ENCODE measurements at regions not wholly inside any gene's neighbourhood (a gene's known extent, or its start where the extent isn't known, plus 50 kb on each side); places are given as distances from the start of the nearest gene placed in this dataset.
A peak's percentile ranks its signal among the peaks of the same experiment; 100 is the strongest.

DNA sequence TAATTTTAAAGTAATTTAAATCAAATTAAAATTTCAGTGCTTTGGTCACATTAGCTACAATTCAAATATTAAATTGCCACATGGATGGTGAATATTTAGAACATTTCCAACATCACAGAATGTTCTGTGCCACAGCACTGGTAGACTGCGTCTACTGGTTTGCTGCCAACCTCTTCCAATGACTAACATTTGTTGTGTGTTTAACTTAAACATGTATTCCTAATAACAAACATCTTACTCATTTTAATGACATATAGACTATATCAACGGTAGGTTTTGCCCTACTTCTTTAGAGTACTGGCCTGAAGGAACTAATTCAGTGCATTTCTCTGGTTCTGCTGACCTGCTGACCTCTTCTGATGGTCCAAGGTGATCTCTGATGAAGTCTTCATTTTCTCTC lies 157.6 kb downstream of the DCK start:
- no peaks in the 10 kb centered on the region for H3K9me3 ChIP-seq (replicated peaks; ENCODE audit: control insufficient read depth, low read depth, low read length)

DNA sequence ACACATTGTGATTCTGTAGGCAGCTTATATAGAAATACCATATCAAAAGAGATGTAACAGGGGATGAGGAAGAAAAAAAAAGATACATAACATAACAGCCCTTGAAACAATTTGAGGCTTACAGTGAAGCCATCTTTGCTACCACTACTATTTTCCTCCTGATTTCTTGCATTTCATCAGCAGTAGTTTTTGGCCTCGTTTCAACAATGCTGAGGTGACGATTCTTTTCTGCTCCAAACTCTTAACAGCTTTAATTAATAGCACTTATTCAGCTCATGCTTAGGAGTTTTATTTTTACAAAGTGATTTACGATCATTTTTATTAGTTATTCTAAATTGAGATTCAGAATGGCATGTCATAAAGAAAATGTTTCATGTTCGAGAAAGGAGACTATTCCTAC lies 163.2 kb downstream of the DCK start:
- Histone ChIP-seq H3K27ac (ENCODE audit: low read length) (no peak overlapping the region), H3K4me3 (ENCODE audit: low read length) (no peak overlapping the region), H3K4me1 (ENCODE audit: control insufficient read depth, insufficient read depth, low read length) (no peaks in the 10 kb centered on the region), H3K36me3 (ENCODE audit: control insufficient read depth, insufficient read depth, low read length) (no peaks in the 10 kb centered on the region), H3K27me3 (ENCODE audit: control insufficient read depth, insufficient read depth, low read length) (no peaks in the 10 kb centered on the region), H3K9me3 (replicated peaks; ENCODE audit: control insufficient read depth, low read depth, low read length) (no peaks in the 10 kb centered on the region)
- no peak for DNase-seq
- no CpG with 5 or more reads among the region's 4 CpGs for WGBS (ENCODE audit: insufficient coverage)

More for the DNA sequence above, 157.6 kb downstream of the DCK start:
- Histone ChIP-seq H3K36me3 (ENCODE audit: control insufficient read depth, insufficient read depth, low read length) (no peaks in the 10 kb centered on the region), H3K4me1 (ENCODE audit: control insufficient read depth, insufficient read depth, low read length) (no peaks in the 10 kb centered on the region), H3K4me3 (ENCODE audit: low read length) (no peak overlapping the region), H3K27me3 (ENCODE audit: control insufficient read depth, insufficient read depth, low read length) (no peaks in the 10 kb centered on the region), H3K27ac (ENCODE audit: low read length) (no peak overlapping the region)
- 29% methylated on average over 1 of the region's 2 CpGs for WGBS (ENCODE audit: insufficient coverage)
- no peak for DNase-seq

DNA sequence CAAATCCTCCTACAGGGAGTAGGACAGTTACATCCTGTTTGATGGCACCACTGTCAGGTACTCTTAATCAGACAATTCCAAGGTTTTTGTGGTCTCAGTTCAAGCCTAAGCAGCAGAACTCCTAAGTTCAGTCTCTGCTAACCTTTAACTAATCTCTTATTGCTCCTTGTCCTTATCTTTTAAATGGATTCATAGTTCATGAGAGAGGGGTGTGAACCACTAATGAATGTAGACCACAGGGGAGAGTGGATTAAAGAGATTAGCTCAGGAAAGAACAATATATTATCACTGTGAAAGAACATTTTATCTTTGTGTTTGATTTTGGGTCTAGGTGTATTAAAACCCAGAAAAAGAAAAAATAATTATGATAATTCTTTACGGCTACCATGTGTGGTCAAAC lies 168.9 kb downstream of the DCK start:
- Histone ChIP-seq H3K36me3 (ENCODE audit: control insufficient read depth, insufficient read depth, low read length) (no peaks in the 10 kb centered on the region), H3K27ac (ENCODE audit: low read length) (no peak overlapping the region), H3K9me3 (replicated peaks; ENCODE audit: control insufficient read depth, low read depth, low read length) (no peaks in the 10 kb centered on the region), H3K4me3 (ENCODE audit: low read length) (no peak overlapping the region), H3K27me3 (ENCODE audit: control insufficient read depth, insufficient read depth, low read length) (no peaks in the 10 kb centered on the region), H3K4me1 (ENCODE audit: control insufficient read depth, insufficient read depth, low read length) (no peaks in the 10 kb centered on the region)
- DNase-seq = no peak
- WGBS (ENCODE audit: insufficient coverage) = no CpG with 5 or more reads among the region's 1 CpG

DNA sequence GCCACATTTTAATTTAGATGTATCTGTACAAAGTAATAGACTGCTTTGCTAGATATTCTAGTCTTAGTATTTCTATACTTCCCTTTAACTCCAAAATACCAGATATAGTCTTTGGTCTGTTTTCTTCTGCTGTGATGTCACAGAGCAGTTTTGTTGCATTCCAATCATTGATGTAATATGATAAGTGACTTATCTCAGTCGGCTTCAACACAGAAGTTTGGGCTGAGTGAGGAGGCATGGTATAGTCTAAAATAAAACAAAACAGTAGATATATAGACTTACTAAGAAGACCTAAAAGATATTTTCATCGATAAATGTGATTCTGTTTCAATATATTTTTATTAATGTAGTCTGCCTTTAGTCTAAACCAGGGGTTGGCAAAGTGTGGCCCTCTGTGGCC lies 169.9 kb downstream of the DCK start:
- DNase-seq = no peak
- Histone ChIP-seq H3K27ac (ENCODE audit: low read length) (no peak overlapping the region), H3K4me3 (ENCODE audit: low read length) (no peak overlapping the region), H3K9me3 (replicated peaks; ENCODE audit: control insufficient read depth, low read depth, low read length) (no peaks in the 10 kb centered on the region), H3K27me3 (ENCODE audit: control insufficient read depth, insufficient read depth, low read length) (no peaks in the 10 kb centered on the region), H3K36me3 (ENCODE audit: control insufficient read depth, insufficient read depth, low read length) (no peaks in the 10 kb centered on the region), H3K4me1 (ENCODE audit: control insufficient read depth, insufficient read depth, low read length) (no peaks in the 10 kb centered on the region)
- no CpG with 5 or more reads among the region's 2 CpGs for WGBS (ENCODE audit: insufficient coverage)

DNA sequence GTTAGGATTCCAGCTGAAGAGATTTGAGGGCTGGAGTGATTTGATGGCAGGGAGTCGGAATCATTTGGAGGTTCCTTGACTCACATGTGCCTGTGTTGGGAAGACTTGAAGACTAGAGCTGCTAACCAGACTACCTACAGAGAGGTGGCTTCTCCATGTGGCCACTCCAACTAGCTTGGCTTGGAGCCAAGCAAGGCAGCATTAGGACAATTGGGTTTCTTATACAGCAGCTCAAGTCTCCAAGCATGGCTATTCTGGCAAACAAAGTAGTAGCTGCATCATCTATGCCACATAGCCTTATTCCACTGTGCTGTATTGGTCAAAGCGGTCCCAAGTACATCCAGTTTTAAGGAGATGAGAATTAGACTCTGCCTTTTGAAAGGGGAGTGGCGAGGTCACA lies 171.7 kb upstream of the SLC4A4 start:
- Histone ChIP-seq H3K4me1 (ENCODE audit: control insufficient read depth, insufficient read depth, low read length) (no peaks in the 10 kb centered on the region), H3K4me3 (ENCODE audit: low read length) (no peak overlapping the region), H3K27me3 (ENCODE audit: control insufficient read depth, insufficient read depth, low read length) (no peaks in the 10 kb centered on the region), H3K36me3 (ENCODE audit: control insufficient read depth, insufficient read depth, low read length) (no peaks in the 10 kb centered on the region), H3K27ac (ENCODE audit: low read length) (no peak overlapping the region), H3K9me3 (replicated peaks; ENCODE audit: control insufficient read depth, low read depth, low read length) (no peaks in the 10 kb centered on the region)
- 67% methylated on average over 1 of the region's 3 CpGs for WGBS (ENCODE audit: insufficient coverage)
- DNase-seq = no peak

DNA sequence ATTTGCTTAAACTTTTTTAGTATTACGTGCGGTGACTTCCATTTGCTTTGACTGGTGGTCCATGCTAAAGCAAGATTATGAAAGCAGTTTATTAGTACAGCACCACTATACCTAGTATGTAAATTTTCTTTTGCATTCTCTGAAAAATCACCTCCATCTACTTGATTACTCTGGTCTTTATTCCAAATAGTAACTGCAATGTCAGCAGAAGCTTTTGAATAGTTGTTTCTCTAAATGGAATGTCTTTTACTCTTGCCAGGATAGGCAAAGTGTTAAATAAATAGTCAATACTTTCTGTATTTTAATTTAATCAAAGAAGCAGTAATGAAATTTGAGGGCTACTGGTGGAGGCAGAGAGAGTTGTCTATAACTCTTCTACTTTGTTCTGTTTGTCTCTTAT lies 167.2 kb upstream of the SLC4A4 start:
- no peak for DNase-seq
- Histone ChIP-seq H3K36me3 (ENCODE audit: control insufficient read depth, insufficient read depth, low read length) (no peaks in the 10 kb centered on the region), H3K9me3 (replicated peaks; ENCODE audit: control insufficient read depth, low read depth, low read length) (no peaks in the 10 kb centered on the region), H3K27ac (ENCODE audit: low read length) (no peak overlapping the region), H3K27me3 (ENCODE audit: control insufficient read depth, insufficient read depth, low read length) (no peaks in the 10 kb centered on the region), H3K4me1 (ENCODE audit: control insufficient read depth, insufficient read depth, low read length) (no peaks in the 10 kb centered on the region), H3K4me3 (ENCODE audit: low read length) (no peak overlapping the region)
- no CpG with 5 or more reads among the region's 2 CpGs for WGBS (ENCODE audit: insufficient coverage)

DNA sequence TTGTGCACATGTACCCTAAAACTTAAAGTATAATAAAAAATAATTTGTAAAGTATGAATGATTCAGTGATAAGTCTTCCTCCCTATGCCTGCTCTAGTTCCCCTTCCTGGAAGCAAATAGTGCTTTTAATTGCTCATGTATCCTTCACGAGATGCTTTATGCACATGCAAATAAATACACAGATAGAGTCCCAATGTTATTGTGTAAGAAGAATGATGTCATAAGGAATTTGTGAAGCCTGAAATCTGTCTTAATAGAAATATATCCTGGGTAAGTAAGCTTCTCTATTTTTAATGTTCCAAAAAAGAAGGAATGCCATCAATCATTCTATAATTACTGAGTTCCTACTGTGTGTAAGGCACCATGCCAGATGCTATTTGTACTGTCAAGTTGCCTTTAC lies 157.5 kb upstream of the SLC4A4 start:
- Histone ChIP-seq H3K27ac (ENCODE audit: low read length) (no peak overlapping the region), H3K27me3 (ENCODE audit: control insufficient read depth, insufficient read depth, low read length) (no peaks in the 10 kb centered on the region), H3K9me3 (replicated peaks; ENCODE audit: control insufficient read depth, low read depth, low read length) (no peaks in the 10 kb centered on the region), H3K4me1 (ENCODE audit: control insufficient read depth, insufficient read depth, low read length) (no peaks in the 10 kb centered on the region), H3K36me3 (ENCODE audit: control insufficient read depth, insufficient read depth, low read length) (no peaks in the 10 kb centered on the region), H3K4me3 (ENCODE audit: low read length) (no peak overlapping the region)
- DNase-seq = no peak
- no CpG with 5 or more reads among the region's 1 CpG for WGBS (ENCODE audit: insufficient coverage)

DNA sequence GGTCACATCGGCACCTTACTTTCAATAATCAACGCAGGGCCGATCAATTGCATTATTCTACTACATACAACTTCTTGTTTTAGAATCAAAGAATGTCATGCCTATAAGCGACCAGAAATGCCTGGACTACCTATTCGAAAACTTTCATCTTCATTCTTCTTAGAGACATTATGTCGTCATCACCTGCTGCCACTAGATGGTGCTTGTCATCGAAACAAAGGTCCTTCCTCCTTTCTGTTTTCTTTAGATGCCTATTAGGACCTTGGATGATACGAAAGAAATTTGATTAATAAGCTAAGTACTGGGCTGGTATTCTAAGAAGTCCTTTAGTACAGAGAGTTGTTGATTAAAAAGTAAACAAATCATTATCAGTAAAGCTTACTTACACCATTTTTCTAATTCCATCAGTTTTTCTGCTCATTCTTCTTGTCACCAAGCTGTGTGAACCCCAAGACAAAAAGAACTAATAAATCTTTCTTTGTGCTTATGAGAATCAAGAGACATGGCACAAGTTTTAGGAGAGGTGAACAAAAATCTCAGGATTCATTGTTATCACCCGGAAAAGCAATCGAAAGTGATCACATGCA lies 154.5 kb upstream of the SLC4A4 start:
- H3K4me3 ChIP-seq (ENCODE audit: low read length) = no peak overlapping the region
- H3K36me3 ChIP-seq (ENCODE audit: control insufficient read depth, insufficient read depth, low read length) = no peaks in the 10 kb centered on the region
- WGBS (ENCODE audit: insufficient coverage) = 41% methylated on average over 4 of the region's 10 CpGs
- H3K9me3 ChIP-seq (replicated peaks; ENCODE audit: control insufficient read depth, low read depth, low read length) = no peaks in the 10 kb centered on the region
- DNase-seq = peak; percentile 78
- H3K4me1 ChIP-seq (ENCODE audit: control insufficient read depth, insufficient read depth, low read length) = peaks cover 3% of the 10 kb centered on the region
- H3K27me3 ChIP-seq (ENCODE audit: control insufficient read depth, insufficient read depth, low read length) = peaks cover 13% of the 10 kb centered on the region
- no peak overlapping the region for H3K27ac ChIP-seq (ENCODE audit: low read length)

DNA sequence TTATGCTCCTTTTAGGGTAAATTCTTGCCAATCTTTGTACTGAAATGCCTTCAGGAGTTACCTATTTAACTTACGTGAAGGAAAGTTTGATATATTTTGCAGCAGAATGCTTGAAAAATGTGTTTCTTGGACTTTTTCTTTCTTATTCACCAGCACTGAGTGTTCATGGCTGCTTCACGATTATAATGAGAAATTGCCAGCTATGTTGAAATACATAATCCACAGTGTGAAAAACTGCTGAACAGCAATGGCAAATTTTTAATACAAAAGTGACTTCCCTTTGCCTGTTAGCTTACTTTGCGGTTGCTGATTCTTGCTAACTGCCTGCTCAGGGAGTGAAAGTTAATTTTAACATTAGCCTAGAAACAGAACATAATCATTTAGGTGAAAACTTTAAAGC lies 153.8 kb upstream of the SLC4A4 start:
- Histone ChIP-seq H3K27me3 (ENCODE audit: control insufficient read depth, insufficient read depth, low read length) (peaks cover 13% of the 10 kb centered on the region), H3K9me3 (replicated peaks; ENCODE audit: control insufficient read depth, low read depth, low read length) (no peaks in the 10 kb centered on the region), H3K4me3 (ENCODE audit: low read length) (no peak overlapping the region), H3K27ac (ENCODE audit: low read length) (no peak overlapping the region), H3K4me1 (ENCODE audit: control insufficient read depth, insufficient read depth, low read length) (peaks cover 3% of the 10 kb centered on the region), H3K36me3 (ENCODE audit: control insufficient read depth, insufficient read depth, low read length) (no peaks in the 10 kb centered on the region)
- DNase-seq = no peak
- no CpG with 5 or more reads among the region's 3 CpGs for WGBS (ENCODE audit: insufficient coverage)

DNA sequence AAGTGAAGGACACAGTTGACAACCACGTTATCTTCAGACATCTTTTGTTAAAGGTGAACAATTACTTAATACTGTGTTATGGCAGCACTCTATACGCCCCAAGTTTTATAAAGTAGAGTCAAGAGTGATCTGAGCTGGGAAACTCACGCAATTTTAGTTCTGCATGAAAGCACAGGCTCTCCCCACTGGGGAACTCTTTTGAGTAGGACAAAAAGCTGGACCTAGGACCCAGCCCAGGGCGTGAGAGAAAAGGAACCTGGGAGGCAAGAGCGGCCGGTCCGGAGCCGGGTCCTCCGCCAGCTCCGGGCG lies 152.6 kb upstream of the SLC4A4 start:
- WGBS (ENCODE audit: insufficient coverage) = 2% methylated on average over 9 of the region's 11 CpGs
- DNase-seq = no peak
- Histone ChIP-seq H3K9me3 (replicated peaks; ENCODE audit: control insufficient read depth, low read depth, low read length) (no peaks in the 10 kb centered on the region), H3K36me3 (ENCODE audit: control insufficient read depth, insufficient read depth, low read length) (no peaks in the 10 kb centered on the region), H3K4me3 (ENCODE audit: low read length) (peak overlapping the region; percentile 44), H3K27me3 (ENCODE audit: control insufficient read depth, insufficient read depth, low read length) (peaks cover 16% of the 10 kb centered on the region), H3K4me1 (ENCODE audit: control insufficient read depth, insufficient read depth, low read length) (peaks cover 3% of the 10 kb centered on the region), H3K27ac (ENCODE audit: low read length) (peak overlapping the region; percentile 53)

Measured in muscle of leg (tissue), 3 donors.